ENCODE measurements at regions not wholly inside any gene's neighbourhood (a gene's known extent, or its start where the extent isn't known, plus 50 kb on each side); places are given as distances from the start of the nearest gene placed in this dataset.

GRCh38 chr4:181661090-181661489 lies 582.1 kb upstream of the TENM3 start:
- POLR2A ChIA-PET = no interaction called here
- no peak for DNase-seq (ENCODE audit: low read depth, low spot score)
- no peaks in the 10 kb centered on the region for H3K36me3 ChIP-seq (ENCODE audit: control insufficient read depth in 1 of 2, insufficient read depth in 2 of 2, low read length in 2 of 2)
- CTCF ChIA-PET = no interaction called here
- peaks cover 10% of the 10 kb centered on the region; the same call in 1 of the 2 replicates for H3K27me3 ChIP-seq (ENCODE audit: insufficient read depth, low read length)
- no peaks in the 10 kb centered on the region for H3K4me1 ChIP-seq (ENCODE audit: control insufficient read depth in 1 of 2, insufficient read depth in 2 of 2, low read length in 2 of 2)
- H3K4me3 ChIP-seq (replicated peaks in 1 of 2; ENCODE audit: low read depth in 1 of 2, low read length in 2 of 2) = no peak overlapping the region
- RAD21 ChIA-PET (ENCODE audit: low non-redundant PET in 1 of 2, low total read pairs in 2 of 2, uncharacterized antibody in 2 of 2, unreplicated experiment in 2 of 2) = no interaction called here
- no TSS peak for BruUV-seq (replicated peaks)
- no peak overlapping the region for H3K27ac ChIP-seq (ENCODE audit: low read depth, low read length)
- no peak for ATAC-seq
- TF ChIP-seq RAD21 (IDR thresholded peaks at IDR 0.05; ENCODE audit: low read depth) (no peak), TCF7L2 (IDR thresholded peaks at IDR 0.05; ENCODE audit: borderline replicate concordance, extremely low read depth, insufficient read depth, insufficient read length) (no peak), YY1 (IDR thresholded peaks at IDR 0.05; ENCODE audit: extremely low read depth, insufficient replicate concordance, low read depth, low read length) (no peak), CBX3 (IDR thresholded peaks at IDR 0.05; ENCODE audit: low read depth) (no peak), SIN3A (IDR thresholded peaks at IDR 0.05; ENCODE audit: low read depth) (no peak), ZFX (IDR thresholded peaks at IDR 0.05) (no peak)
- no peaks in the 10 kb centered on the region for H3K79me2 ChIP-seq (ENCODE audit: insufficient read depth, low read length)
- no peaks in the 10 kb centered on the region for H4K20me1 ChIP-seq (ENCODE audit: insufficient read depth)
- H2AFZ ChIP-seq (ENCODE audit: low read depth, low read length, poor library complexity, severe bottlenecking) = no peak overlapping the region
- no peaks in the 10 kb centered on the region for H3K9me3 ChIP-seq (ENCODE audit: control insufficient read depth in 1 of 2, insufficient read depth in 1 of 2, low read depth in 1 of 2, low read length in 2 of 2)
- intact Hi-C loops (cut with micrococcal nuclease) = no loop called here
- H3K9ac ChIP-seq (ENCODE audit: low read length) = no peak overlapping the region
- H3K9me2 ChIP-seq (ENCODE audit: insufficient read depth) = no peaks in the 10 kb centered on the region
- H3K4me2 ChIP-seq (ENCODE audit: low read length) = no peak overlapping the region

GRCh38 chr4:181661923-181662322 lies 581.3 kb upstream of the TENM3 start:
- no peak overlapping the region for H3K27ac ChIP-seq (ENCODE audit: low read depth, low read length)
- H3K9me3 ChIP-seq (ENCODE audit: control insufficient read depth in 1 of 2, insufficient read depth in 1 of 2, low read depth in 1 of 2, low read length in 2 of 2) = no peaks in the 10 kb centered on the region
- DNase-seq (ENCODE audit: low read depth, low spot score) (no peak), ATAC-seq (no peak)
- no peak overlapping the region for H3K4me2 ChIP-seq (ENCODE audit: low read length)
- intact Hi-C loops (cut with micrococcal nuclease) = no loop called here
- peaks cover 10% of the 10 kb centered on the region; the same call in 1 of the 2 replicates for H3K27me3 ChIP-seq (ENCODE audit: insufficient read depth, low read length)
- ChIA-PET POLR2A (no interaction called here), CTCF (no interaction called here), RAD21 (ENCODE audit: low non-redundant PET in 1 of 2, low total read pairs in 2 of 2, uncharacterized antibody in 2 of 2, unreplicated experiment in 2 of 2) (no interaction called here)
- H3K4me1 ChIP-seq (ENCODE audit: control insufficient read depth in 1 of 2, insufficient read depth in 2 of 2, low read length in 2 of 2) = no peaks in the 10 kb centered on the region
- no peaks in the 10 kb centered on the region for H3K36me3 ChIP-seq (ENCODE audit: control insufficient read depth in 1 of 2, insufficient read depth in 2 of 2, low read length in 2 of 2)
- H3K79me2 ChIP-seq (ENCODE audit: insufficient read depth, low read length) = no peaks in the 10 kb centered on the region
- BruUV-seq (replicated peaks) = no TSS peak
- no peak for TF ChIP-seq CTCF (IDR thresholded peaks at IDR 0.05 in 2 of 3, conservative IDR thresholded peaks at IDR 0.05 in 1 of 3; ENCODE audit: borderline replicate concordance in 1 of 3, insufficient read depth in 1 of 3, low read depth in 2 of 3, low read length in 2 of 3)
- no peak for TF ChIP-seq RAD21 (IDR thresholded peaks at IDR 0.05; ENCODE audit: low read depth)
- TF ChIP-seq FOSL1 (IDR thresholded peaks at IDR 0.05; ENCODE audit: low read depth) = no peak
- no peak for TF ChIP-seq ATF3 (IDR thresholded peaks at IDR 0.05)
- no peak for TF ChIP-seq CEBPB (IDR thresholded peaks at IDR 0.05; ENCODE audit: low read depth)
- no peak for TF ChIP-seq ZBTB33 (IDR thresholded peaks at IDR 0.05; ENCODE audit: extremely low read depth, insufficient replicate concordance, low read length)
- TF ChIP-seq MAX (IDR thresholded peaks at IDR 0.05) = no peak
- H3K4me3 ChIP-seq (replicated peaks in 1 of 2; ENCODE audit: low read depth in 1 of 2, low read length in 2 of 2) = no peak overlapping the region
- H2AFZ ChIP-seq (ENCODE audit: low read depth, low read length, poor library complexity, severe bottlenecking) = no peak overlapping the region
- H3K9me2 ChIP-seq (ENCODE audit: insufficient read depth) = no peaks in the 10 kb centered on the region
- H3K9ac ChIP-seq (ENCODE audit: low read length) = no peak overlapping the region
- no peaks in the 10 kb centered on the region for H4K20me1 ChIP-seq (ENCODE audit: insufficient read depth)

All from HCT116 (cell line).